Vagina (tissue), 2 donors: ENCODE measurements at regions not wholly inside any gene's neighbourhood (a gene's known extent, or its start where the extent isn't known, plus 50 kb on each side); places are given as distances from the start of the nearest gene placed in this dataset.
"Not testable (repeated sequence)": the region's sequence is repeated elsewhere in the genome, so short reads cannot be mapped to it uniquely, and the experiment has no call there.

Experiments used
- CTCF ChIP-seq, 3 experiments: fragments of 450-650 bp in 2 of 3; fragments of 200-600 bp in 1 of 3; sonication (generic) in 1 of 3; IDR thresholded peaks; one replicate each; pipeline ENCODE4 v1.5.1; 2017 to 2019; ENCODE audit warnings: antibody characterized with exemption in 3 of 3, mild to moderate bottlenecking in 2 of 3, moderate library complexity in 2 of 3
- POLR2AphosphoS5 ChIP-seq, 2 donors: sonication (generic); formaldehyde crosslinking; IDR thresholded peaks; one replicate each; pipeline ENCODE4 v1.9.0; 2017; ENCODE audit warnings: antibody characterized with exemption in 2 of 2, mild to moderate bottlenecking in 2 of 2, low read depth in 1 of 2; ENCODE audit not compliant: insufficient read depth in 1 of 2

- not testable (repeated sequence) for TF ChIP-seq POLR2AphosphoS5 (IDR thresholded peaks at IDR 0.05; ENCODE audit: insufficient read depth in 1 of 2, low read depth in 1 of 2); CTCF (IDR thresholded peaks at IDR 0.05)
Measured at GRCh38 chr9:78431039-78431438, 134.1 kb downstream of the PSAT1 start.
